Astrocyte (in vitro differentiated cells and primary cell): ENCODE measurements at regions not wholly inside any gene's neighbourhood (a gene's known extent, or its start where the extent isn't known, plus 50 kb on each side); places are given as distances from the start of the nearest gene placed in this dataset.

ENCODE experiments used
- DNase-seq: peaks from one replicate; pipeline ENCODE4 v3.0.0-alpha.2; 2010; ENCODE audit warnings: low read depth
- FAIRE-seq: peaks from 2 replicates; lab custom pipeline; 2011; peaks lifted over from hg19 to GRCh38; lab: Jason Lieb, UNC
- H2AFZ ChIP-seq: 2 replicates; pipeline ENCODE4 v1.6.0; 2012; ENCODE audit warnings: low read depth, low read length, inconsistent platforms
- H3K27ac ChIP-seq: 2 replicates; pipeline ENCODE4 v1.5.1; 2011; ENCODE audit warnings: low read depth, low read length, inconsistent platforms
- H3K27me3 ChIP-seq: 2 replicates; pipeline ENCODE4 v1.6.0; 2011; ENCODE audit warnings: low read length, inconsistent platforms; ENCODE audit not compliant: insufficient read depth
- H3K36me3 ChIP-seq: 2 replicates; pipeline ENCODE4 v1.5.1; 2011; ENCODE audit warnings: low read length, inconsistent platforms; ENCODE audit not compliant: insufficient read depth
- H3K4me1 ChIP-seq: 2 replicates; pipeline ENCODE4 v1.5.1; 2011; ENCODE audit warnings: low read length, inconsistent platforms; ENCODE audit not compliant: insufficient read depth
- H3K4me2 ChIP-seq: 2 replicates; pipeline ENCODE4 v1.6.0; 2012; ENCODE audit warnings: low read length, inconsistent platforms
- H3K4me3 ChIP-seq: 2 replicates; pipeline ENCODE4 v1.5.1; 2011; ENCODE audit warnings: low read depth, mild to moderate bottlenecking, low read length, inconsistent platforms; ENCODE audit not compliant: insufficient read depth
- H3K79me2 ChIP-seq: 2 replicates; pipeline ENCODE4 v1.6.0; 2012; ENCODE audit warnings: mild to moderate bottlenecking, low read length, inconsistent platforms; ENCODE audit not compliant: insufficient read depth
- H3K9ac ChIP-seq: 2 replicates; pipeline ENCODE4 v1.6.0; 2012; ENCODE audit warnings: mild to moderate bottlenecking, low read length, inconsistent platforms
- H3K9me3 ChIP-seq: 2 replicates; pipeline ENCODE4 v1.5.1; 2012; ENCODE audit warnings: low read depth, mild to moderate bottlenecking, low read length, inconsistent platforms; ENCODE audit not compliant: insufficient read depth
- H4K20me1 ChIP-seq: 2 replicates; pipeline ENCODE4 v1.6.0; 2012; ENCODE audit warnings: low read length, inconsistent platforms; ENCODE audit not compliant: insufficient read depth
- H3K27ac Mint-ChIP-seq: one replicate; pipeline ENCODE4 v1.8.0; 2021; ENCODE audit warnings: mild to moderate bottlenecking, mixed read lengths; ENCODE audit not compliant: unreplicated experiment
- H3K27me3 Mint-ChIP-seq: one replicate; pipeline ENCODE4 v1.8.0; 2021; ENCODE audit warnings: low read depth, mixed read lengths; ENCODE audit not compliant: unreplicated experiment
- H3K36me3 Mint-ChIP-seq: one replicate; pipeline ENCODE4 v1.8.0; 2021; ENCODE audit warnings: low read depth, mixed read lengths; ENCODE audit not compliant: unreplicated experiment
- H3K4me1 Mint-ChIP-seq: one replicate; pipeline ENCODE4 v1.8.0; 2021; ENCODE audit warnings: low read depth, mixed read lengths; ENCODE audit not compliant: unreplicated experiment
- H3K4me3 Mint-ChIP-seq: one replicate; pipeline ENCODE4 v1.8.0; 2021; ENCODE audit warnings: mild to moderate bottlenecking, moderate library complexity, mixed read lengths; ENCODE audit not compliant: unreplicated experiment
- H3K9me3 Mint-ChIP-seq: one replicate; pipeline ENCODE4 v1.8.0; 2021; ENCODE audit warnings: mild to moderate bottlenecking, mixed read lengths; ENCODE audit not compliant: unreplicated experiment
- CTCF ChIP-seq: IDR thresholded peaks from 2 replicates; pipeline ENCODE4 v1.5.1; 2011; ENCODE audit warnings: low read depth, mild to moderate bottlenecking, inconsistent platforms, low read length, moderate library complexity; ENCODE audit not compliant: insufficient read depth
- EZH2 ChIP-seq: IDR thresholded peaks from 2 replicates; pipeline ENCODE4 v1.6.1; 2012; ENCODE audit warnings: mild to moderate bottlenecking, low read length, inconsistent platforms; ENCODE audit not compliant: insufficient read depth

GRCh38 chrY:8659721-8660120 is 677.5 kb upstream of the TSPY4 start:
- no peaks in the 10 kb centered on the region for H3K36me3 ChIP-seq
- no peak overlapping the region for H3K9ac ChIP-seq
- DNase-seq (no peak), FAIRE-seq (no peak)
- H2AFZ ChIP-seq = no peak overlapping the region
- no peak overlapping the region for H3K27ac Mint-ChIP-seq
- no peak overlapping the region for H3K27ac ChIP-seq
- H3K27me3 ChIP-seq = no peaks in the 10 kb centered on the region
- no peaks in the 10 kb centered on the region for H3K27me3 Mint-ChIP-seq
- H3K79me2 ChIP-seq = no peaks in the 10 kb centered on the region
- no peak overlapping the region for H3K4me3 ChIP-seq
- H3K9me3 Mint-ChIP-seq = no peaks in the 10 kb centered on the region
- no peaks in the 10 kb centered on the region for H3K4me1 Mint-ChIP-seq
- no peak overlapping the region for H3K4me3 Mint-ChIP-seq
- no peak overlapping the region for H3K4me2 ChIP-seq
- H3K4me1 ChIP-seq = no peaks in the 10 kb centered on the region
- no peaks in the 10 kb centered on the region for H3K9me3 ChIP-seq
- TF ChIP-seq EZH2 (no peak), CTCF (no peak)
- H4K20me1 ChIP-seq = no peaks in the 10 kb centered on the region
- no peaks in the 10 kb centered on the region for H3K36me3 Mint-ChIP-seq

GRCh38 chrY:8673896-8674295 is 663.4 kb upstream of the TSPY4 start:
- no peak for TF ChIP-seq CTCF
- no peak for TF ChIP-seq EZH2
- no peaks in the 10 kb centered on the region for H3K4me1 ChIP-seq
- no peak overlapping the region for H3K4me3 Mint-ChIP-seq
- H3K36me3 Mint-ChIP-seq = no peaks in the 10 kb centered on the region
- no peak overlapping the region for H3K4me2 ChIP-seq
- DNase-seq = no peak
- no peaks in the 10 kb centered on the region for H3K4me1 Mint-ChIP-seq
- no peaks in the 10 kb centered on the region for H3K27me3 Mint-ChIP-seq
- H3K9ac ChIP-seq = no peak overlapping the region
- no peaks in the 10 kb centered on the region for H3K9me3 ChIP-seq
- H3K27ac Mint-ChIP-seq = no peak overlapping the region
- no peaks in the 10 kb centered on the region for H4K20me1 ChIP-seq
- H3K79me2 ChIP-seq = no peaks in the 10 kb centered on the region
- H3K27ac ChIP-seq = no peak overlapping the region
- H3K9me3 Mint-ChIP-seq = no peaks in the 10 kb centered on the region
- FAIRE-seq = no peak
- no peak overlapping the region for H2AFZ ChIP-seq
- no peaks in the 10 kb centered on the region for H3K27me3 ChIP-seq
- H3K36me3 ChIP-seq = no peaks in the 10 kb centered on the region
- H3K4me3 ChIP-seq = no peak overlapping the region

GRCh38 chrY:8677336-8677935 is 659.8 kb upstream of the TSPY4 start:
- Mint-ChIP-seq H3K27ac (no peak overlapping the region), H3K36me3 (no peaks in the 10 kb centered on the region), H3K9me3 (no peaks in the 10 kb centered on the region), H3K27me3 (no peaks in the 10 kb centered on the region), H3K4me3 (no peak overlapping the region), H3K4me1 (no peaks in the 10 kb centered on the region)
- no peak overlapping the region for H2AFZ ChIP-seq
- H3K27me3 ChIP-seq = no peaks in the 10 kb centered on the region
- H3K79me2 ChIP-seq = no peaks in the 10 kb centered on the region
- no peak overlapping the region for H3K4me2 ChIP-seq
- H3K36me3 ChIP-seq = no peaks in the 10 kb centered on the region
- H3K9ac ChIP-seq = no peak overlapping the region
- FAIRE-seq (no peak), DNase-seq (no peak)
- TF ChIP-seq EZH2 (no peak), CTCF (no peak)
- H3K4me3 ChIP-seq = no peak overlapping the region
- H3K4me1 ChIP-seq = no peaks in the 10 kb centered on the region
- no peak overlapping the region for H3K27ac ChIP-seq
- no peaks in the 10 kb centered on the region for H3K9me3 ChIP-seq
- H4K20me1 ChIP-seq = no peaks in the 10 kb centered on the region
